Thyroid gland (tissue), 4 donors: ENCODE measurements at regions not wholly inside any gene's neighbourhood (a gene's known extent, or its start where the extent isn't known, plus 50 kb on each side); places are given as distances from the start of the nearest gene placed in this dataset.

Experiments
- POLR2A ChIP-seq, 2 donors: fragments of 450-650 bp; IDR thresholded peaks; one replicate each; pipeline ENCODE4 v1.6.1; 2017; ENCODE audit warnings: antibody characterized with exemption in 2 of 2, mild to moderate bottlenecking in 2 of 2, moderate library complexity in 1 of 2
- TF ChIP-seq, protein P1 (sequence below), 6 experiments: fragments of 200-600 bp in 3 of 6; fragments of 450-650 bp in 3 of 6; sonication (generic) in 3 of 6; IDR thresholded peaks; one replicate each; pipeline ENCODE4 v1.5.1; 2016 to 2019; ENCODE audit warnings: antibody characterized with exemption in 6 of 6, mild to moderate bottlenecking in 2 of 6, inconsistent platforms in 1 of 6, moderate library complexity in 1 of 6

DNA sequence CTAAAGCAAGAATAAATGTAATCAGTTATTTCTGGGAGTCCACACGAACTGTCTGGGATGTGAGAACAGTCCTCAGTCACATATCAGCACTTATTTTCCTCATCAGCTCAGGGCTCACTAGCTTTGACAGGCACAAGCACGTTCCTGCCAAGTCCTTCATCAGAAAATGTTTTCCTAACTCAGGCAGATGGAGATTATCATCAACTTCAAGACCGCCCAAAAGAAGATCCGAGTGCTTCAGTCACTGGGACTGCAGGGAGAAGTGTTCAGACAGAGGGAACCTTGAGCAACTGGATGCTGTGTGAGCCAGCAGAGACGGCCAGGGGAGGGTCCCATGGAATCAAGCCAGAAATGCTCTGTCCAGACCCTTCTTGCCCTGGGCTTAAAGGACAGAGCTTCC is 189.4 kb downstream of the NXNL2 start:
- TF ChIP-seq POLR2A (IDR thresholded peaks at IDR 0.05): no peak
- TF ChIP-seq, protein P1, sequence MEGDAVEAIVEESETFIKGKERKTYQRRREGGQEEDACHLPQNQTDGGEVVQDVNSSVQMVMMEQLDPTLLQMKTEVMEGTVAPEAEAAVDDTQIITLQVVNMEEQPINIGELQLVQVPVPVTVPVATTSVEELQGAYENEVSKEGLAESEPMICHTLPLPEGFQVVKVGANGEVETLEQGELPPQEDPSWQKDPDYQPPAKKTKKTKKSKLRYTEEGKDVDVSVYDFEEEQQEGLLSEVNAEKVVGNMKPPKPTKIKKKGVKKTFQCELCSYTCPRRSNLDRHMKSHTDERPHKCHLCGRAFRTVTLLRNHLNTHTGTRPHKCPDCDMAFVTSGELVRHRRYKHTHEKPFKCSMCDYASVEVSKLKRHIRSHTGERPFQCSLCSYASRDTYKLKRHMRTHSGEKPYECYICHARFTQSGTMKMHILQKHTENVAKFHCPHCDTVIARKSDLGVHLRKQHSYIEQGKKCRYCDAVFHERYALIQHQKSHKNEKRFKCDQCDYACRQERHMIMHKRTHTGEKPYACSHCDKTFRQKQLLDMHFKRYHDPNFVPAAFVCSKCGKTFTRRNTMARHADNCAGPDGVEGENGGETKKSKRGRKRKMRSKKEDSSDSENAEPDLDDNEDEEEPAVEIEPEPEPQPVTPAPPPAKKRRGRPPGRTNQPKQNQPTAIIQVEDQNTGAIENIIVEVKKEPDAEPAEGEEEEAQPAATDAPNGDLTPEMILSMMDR (IDR thresholded peaks at IDR 0.05): no peak
